Fibroblast of upper back skin (primary cell): ENCODE measurements at regions not wholly inside any gene's neighbourhood (a gene's known extent, or its start where the extent isn't known, plus 50 kb on each side); places are given as distances from the start of the nearest gene placed in this dataset.

Experiments
- DNase-seq: peaks from one replicate; pipeline ENCODE4 v3.0.0-alpha.2; 2013

DNA sequence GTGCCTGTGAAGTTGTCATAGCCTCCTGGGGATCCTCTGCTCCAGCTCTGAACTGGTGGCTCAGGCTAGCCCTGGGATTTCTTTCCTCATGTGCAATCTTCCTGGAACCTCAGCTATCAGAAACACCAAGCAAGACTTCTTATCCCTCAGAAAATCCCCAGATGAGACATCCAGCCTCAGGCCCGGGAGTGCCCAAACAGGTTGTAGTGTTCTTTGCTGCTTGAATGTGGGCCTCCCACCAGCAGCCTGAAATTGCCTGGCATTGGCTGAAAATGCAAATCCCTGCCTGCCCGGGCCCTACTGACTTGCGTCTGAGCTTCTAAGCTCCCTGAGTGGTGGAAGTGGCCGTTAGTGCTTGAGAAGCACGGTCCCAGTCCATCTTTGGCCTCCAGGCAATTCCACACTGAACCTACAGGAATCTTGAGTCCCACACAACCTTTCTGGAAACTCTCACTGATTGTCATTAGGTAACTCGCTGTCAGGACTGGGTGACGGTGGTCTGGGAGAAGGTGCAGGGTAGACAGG is 146.8 kb downstream of the ZBTB18 start:
- no peak for DNase-seq

DNA sequence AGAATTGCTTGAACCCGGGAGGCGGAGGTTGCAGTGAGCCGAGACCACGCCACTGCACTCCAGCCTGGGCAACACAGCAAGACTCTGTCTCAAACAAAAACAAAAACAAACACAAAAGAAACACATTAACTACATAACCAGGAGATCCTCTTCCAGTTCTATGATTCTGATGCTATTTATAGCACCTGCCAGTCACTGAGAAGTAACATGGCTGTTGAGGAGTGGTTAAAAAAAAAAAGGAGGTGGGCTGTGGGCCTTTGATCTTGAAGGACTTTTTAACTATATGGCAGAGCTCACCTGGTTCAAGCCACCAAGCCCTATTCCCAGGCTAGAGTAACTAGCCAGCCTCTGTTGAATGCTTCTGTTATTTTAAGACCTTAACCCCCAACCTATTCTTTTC is 148.8 kb downstream of the ZBTB18 start:
- no peak for DNase-seq

DNA sequence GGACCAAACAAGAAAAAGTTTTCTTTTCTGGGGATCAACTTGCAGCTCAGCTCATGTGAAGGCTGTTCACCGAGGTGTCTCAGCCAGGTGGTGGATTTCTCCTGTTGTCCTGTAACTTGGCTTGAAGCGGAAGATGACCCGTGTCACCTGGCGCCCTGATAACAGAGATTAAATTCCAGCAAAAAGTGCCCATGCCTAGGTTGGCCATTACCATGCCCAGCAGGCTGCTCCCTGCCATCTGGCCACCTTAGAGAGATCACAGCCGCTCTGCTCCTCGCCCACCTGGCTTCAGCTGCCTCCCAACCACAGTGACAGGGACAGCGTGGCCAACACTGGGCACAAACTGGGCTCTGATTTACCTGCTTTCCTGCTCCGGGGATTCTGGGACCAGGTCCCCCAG is 149.5 kb downstream of the ZBTB18 start:
- no peak for DNase-seq

DNA sequence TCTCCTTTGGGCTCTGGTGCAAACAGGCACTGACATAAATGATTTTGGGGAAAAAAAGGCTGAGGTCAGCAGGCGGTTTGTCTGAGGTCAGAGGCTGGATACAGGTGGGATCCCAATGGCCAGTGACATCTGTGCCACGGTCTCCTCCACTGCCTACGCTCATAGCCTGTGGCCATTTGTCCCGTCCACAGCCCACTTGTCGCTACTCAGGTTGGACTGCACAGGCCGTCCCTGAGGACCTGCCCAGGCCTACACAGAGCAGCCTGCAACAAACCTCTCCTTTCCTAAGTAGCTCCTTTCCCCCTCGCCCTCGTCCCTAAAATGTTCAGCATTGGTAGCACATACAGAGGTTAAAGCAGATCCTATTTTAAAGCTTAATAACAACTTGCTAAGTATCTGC is 150.7 kb downstream of the ZBTB18 start:
- no peak for DNase-seq

DNA sequence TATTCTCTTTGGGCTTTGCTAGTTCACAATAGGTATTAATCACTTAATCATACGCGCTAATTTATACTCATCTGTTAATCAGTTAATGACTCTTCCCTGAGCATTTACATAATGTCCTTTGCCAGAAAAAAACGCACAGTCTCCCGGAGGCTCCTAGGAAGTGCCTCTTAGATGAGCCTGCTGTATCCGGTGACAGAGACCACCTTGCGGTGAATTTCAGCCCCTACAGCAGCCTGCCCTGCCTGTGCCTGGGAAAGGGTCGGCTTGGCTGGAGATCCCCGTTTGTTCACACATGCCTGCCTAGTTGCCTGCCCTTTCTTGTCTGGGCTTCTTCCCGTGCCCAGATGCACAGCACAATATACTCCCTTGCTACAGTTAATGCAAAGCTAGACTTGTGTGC is 152.9 kb downstream of the ZBTB18 start:
- no peak for DNase-seq

DNA sequence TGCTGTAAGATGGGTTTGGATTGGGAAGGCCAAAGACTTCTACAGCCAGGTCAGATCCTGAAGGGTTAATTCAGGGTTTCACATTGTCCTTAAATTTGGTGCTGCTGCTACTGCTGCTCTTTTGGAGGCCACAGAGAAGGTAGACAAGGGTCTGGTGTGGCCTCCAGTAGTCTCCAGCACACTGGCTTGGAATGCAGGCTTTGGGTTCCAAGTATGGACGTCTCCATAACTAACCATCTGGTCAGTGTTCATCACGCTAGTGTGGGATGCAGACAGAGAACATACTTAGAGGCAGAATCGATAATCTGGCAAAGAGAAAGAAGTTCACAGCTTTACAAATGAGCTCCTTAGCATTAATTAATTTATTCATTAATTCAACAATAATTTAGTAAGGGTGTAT is 154.1 kb downstream of the ZBTB18 start:
- DNase-seq, result peak; percentile 40

DNA sequence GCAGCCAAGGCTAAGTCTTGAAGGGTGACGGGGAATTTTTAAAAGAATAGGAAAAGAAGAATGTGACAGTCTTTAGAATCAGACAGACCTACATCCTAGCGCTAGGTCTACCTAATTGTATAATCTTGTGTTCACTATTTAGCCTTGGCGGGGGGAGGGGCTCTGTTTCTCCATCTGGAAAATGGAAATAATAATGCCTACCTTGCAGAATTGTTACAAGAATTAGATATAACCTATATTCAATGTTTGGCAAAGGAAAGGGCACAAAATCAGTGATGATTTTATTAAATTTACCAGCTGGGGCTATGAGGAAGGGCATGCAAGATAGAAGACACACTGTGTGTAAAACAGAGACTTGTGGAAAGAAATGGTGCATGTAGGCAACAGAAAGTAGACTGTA is 154.8 kb downstream of the ZBTB18 start:
- no peak for DNase-seq

DNA sequence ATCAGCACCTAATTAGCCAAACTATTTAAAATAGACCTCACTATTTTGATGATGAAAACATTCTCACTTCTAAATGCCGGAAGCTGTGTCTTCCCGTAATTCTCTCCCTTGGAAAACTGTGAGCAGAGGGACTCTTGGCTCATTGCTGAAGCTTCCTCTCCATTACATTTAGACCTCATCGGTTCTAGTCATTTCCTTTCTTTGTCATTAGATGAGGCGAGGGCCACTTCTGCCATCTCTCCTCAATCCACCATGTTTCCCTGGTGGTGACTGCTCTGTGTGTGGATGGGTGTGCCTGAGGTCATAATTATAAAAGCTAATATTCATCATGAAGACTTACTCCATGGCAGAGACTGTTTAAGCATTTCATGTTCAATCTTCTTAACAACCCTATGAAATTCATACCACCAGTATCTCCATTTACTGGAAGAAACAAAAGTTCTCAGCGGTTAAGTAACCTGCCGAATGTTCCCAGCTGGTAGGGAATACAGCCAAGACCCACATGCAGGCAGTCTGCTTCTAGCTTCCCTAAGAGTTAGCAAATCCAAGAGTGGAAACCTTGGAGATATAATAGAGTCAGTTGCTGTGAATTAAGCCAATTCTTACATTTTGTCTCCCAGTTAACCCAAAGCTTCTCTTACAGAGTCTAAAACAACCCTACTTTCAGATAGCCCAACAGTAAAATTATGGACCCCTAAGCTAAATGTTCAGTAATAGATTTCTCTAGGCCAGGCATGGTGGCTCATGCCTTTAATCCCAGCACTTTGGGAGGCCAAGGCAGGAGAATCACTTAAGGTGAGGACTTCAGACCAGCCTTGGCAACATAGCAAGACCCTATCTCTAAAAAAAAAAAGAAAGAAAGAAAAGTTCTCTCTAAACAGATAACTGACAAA is 156.2 kb downstream of the ZBTB18 start:
- DNase-seq, result peak; percentile 43

DNA sequence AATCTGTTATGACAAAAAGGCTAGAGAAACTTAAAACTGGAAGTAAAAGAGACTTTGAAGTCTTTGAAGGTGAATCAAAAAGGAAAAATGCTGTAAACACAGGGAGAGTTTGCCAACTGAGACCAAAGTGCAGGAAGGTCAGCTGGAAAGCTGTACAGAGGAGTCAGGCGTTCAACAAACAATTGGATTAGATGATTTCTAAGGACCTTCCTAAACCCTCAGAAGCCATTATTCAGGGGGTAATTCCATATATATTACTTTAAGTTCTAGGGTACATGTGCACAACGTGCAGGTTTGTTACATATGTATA is 156.8 kb downstream of the ZBTB18 start:
- no peak for DNase-seq

DNA sequence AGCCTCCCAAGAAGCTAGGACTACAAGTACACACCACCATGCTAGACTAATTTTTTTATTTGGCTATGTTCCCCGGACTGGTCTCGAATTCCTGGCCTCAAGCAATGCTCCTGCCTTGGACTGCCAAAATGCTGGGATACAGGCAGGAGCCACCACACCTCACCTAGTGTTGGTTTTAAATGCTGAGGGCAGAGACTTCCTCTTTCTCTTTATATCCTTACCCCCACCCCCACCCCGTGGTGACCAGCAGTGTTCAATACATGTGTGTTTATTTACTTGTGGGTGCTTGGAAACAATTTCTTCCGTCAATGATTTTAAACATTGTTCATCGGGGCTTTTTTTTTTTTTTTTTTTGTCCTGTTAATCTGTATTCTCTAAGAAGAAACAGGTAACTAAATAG is 158.9 kb downstream of the ZBTB18 start:
- no peak for DNase-seq

DNA sequence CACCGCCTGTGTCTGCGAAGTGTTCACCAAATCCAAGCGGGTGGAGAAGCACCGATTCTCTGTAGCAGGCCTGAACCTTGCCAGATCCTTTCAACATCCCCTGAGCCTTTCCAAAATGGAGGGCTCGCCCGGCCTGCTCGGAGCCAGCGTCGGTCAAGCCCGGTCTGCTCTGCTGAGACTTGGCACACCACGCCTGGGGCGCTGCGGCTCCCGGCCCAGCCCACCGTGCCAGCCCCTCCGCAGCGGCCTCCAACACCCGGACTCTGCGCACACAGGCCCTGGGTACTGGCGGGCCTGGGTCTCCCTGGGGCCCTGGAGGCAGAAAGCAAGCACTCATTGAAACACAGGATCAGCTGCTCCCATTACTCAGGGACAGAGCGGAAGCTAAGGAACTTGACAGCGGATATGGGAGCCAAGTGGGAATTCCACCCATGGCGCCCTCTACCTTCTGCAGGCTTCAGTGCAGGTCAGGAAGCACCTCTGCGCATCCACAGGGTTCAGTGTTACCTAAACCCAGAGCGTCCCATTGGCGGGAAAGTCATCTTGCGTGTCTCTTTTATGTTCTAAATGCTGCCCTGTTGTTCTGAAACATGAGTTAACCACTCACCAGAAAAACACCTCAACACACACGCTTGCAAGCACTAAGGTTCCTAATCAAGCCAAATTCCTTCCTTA is 159.9 kb downstream of the ZBTB18 start:
- DNase-seq, result no peak

DNA sequence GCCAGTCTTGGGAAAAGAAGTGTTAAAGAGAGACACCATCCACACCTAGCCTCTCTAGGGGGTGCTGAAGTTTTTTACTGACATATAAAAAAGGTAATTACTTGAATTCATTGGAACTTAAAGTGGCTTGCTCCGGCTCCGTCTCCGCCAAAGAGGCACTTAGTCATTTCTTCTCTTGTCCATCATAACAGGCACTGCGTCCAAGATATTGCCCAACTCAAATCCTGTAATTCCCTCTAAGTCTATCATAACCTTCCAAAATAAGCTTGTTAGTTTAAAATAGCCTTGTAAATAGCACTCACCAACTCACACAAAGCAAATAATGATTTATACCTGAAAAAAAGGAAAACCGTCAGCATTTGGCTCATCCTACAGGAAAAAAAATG is 160.5 kb downstream of the ZBTB18 start:
- DNase-seq, result peak; percentile 57

DNA sequence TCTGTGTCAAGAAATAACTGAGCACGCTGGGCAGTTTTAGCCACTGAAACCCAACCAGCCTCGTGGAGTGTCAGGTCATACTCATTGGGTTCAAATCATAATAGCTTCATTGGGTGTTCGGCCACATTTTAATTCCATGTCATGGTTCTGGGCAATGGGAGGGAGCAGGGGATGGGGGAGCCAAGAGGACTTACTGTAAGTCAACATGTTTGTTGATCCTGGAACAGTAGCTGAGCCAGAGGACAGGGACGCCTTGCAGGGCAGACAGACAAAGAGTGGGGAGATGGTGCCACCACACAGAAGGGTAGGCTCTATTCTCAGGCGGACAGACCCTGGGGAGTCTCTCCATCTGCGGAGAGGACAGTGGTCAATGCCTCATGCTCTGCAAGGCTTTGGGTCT is 161.1 kb downstream of the ZBTB18 start:
- DNase-seq, result no peak

DNA sequence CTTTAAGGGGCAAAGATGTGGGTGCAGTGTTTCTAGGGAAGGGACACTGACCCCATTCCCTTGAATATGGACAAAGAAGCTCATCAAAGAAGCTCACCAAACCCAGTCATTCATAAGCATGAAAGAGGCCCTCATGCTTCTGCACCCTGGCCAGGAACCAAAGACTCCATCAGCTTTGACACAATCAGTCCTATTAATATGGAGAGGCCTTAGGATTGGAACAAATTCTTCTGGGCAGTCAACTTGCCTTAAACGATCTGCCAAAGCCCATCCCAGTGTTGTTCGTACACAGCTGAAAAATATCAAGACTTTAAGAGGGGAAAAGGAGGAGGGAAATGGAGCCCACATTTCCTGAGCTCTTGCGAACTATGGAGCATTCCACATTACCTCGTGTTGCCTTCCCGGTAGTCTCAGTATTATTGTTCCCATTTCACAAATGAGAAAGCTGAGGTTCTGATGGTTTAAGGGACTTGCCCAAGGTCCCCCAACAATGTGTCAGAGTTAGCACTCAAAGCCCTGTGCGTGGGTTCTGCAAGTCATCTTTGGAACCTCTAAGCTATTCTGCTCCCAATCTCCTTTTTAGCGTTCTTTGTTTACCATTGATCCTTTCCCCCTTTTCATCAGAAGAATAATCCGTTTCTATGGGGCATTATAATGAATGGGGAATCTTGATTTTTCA is 161.9 kb downstream of the ZBTB18 start:
- no peak for DNase-seq

DNA sequence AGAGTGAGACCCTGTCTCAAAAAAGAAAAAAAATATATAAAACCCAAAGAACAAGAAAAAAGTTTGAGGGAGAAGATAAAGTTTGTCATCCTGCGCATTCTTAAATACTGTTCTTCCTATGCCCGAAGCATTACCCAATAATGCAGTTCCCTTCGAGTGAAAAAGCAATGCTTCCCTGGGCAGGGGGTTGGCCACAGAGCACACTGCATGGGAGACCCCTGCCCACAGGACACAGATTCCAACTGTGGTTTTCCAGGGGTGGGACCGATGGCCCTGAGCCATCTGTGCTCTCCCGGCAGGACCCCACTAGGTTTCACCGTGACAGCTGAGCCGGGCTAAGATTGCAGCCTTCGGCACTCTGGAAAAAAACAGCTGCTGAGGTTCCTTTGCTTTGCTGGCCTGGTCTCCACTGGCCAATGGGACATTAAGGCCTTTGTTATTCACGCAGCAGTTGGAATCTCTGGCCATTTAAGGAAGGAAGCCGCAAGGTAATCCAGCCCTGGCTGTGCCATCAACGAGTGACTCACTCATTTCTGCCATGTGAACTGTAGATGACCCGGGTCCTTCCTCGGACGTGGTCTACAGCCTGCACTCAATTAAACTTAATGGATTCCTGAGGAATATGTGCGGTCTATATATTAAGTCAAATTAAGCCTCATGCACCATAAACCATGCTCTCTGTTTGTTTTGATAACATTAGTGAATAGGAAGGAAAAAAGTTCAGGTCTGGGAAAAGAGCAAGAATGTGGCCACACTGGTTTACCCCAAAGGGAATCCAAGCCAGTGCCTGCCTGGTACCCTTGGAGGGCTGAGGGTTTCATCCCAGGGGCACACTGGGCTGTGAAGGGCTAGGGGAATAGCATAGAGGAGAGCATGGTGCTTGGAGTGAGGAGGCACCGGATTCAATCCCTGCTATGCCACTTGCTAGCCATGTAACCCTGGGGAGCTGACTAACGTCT is 163.2 kb downstream of the ZBTB18 start:
- peak; percentile 99 for DNase-seq

DNA sequence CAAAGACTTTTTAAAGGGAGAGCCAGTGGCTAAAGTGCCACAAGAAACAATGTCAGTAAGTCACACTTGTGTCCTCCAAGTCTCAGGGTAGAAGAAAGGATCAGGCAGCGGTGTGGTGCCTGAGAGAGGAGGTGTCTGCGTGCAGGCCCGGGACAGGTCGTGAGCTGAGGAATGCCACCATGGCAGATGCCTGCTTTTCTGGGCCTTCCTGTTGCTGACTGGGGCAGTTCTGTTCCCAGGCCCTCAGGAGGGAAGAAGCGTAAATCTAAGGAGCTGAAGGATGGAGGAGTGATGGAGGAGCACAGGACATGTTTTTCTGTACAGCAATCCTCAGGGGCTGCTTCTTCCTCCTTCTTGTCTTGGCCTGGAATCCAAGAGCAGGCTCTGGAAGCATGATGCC is 165.8 kb downstream of the ZBTB18 start:
- no peak for DNase-seq

DNA sequence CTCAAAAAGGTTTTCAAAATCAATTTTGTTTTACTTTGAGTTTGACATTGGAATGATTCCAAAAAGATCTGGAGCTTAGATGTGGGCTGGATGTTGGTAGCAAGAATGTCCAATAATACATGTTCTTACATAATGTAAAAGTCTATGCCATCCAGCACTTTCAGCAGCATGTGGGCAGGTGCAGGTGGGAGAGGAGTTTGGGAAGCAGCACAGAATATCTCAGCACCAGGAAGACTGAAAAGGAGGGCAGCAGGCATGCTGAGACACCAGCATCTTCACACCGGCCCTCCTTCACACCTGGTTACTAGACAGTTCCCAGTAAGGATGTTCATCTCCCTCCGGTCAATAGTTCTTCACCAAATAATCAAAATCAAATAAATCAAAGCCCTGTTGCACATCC is 166.6 kb downstream of the ZBTB18 start:
- DNase-seq, result no peak

DNA sequence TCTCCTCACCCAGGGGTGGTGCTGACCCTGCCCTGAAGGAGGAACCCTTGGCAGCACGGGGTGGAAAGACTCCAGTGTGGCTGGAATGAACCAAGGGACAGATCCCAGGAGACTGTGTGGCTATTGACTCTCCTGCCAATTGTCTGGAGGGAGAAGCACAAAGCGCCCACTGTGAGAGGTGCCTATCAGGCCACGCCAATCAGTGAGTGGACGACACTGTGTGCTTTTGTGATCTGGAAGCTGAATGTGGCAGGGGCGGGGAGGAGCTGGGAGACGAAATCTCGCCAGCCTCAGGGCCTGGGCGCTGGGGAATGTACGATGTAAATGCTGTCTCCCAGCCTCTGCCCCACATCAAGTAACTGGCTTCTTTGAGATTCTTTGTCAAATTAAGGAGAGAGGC is 167.1 kb downstream of the ZBTB18 start:
- no peak for DNase-seq

DNA sequence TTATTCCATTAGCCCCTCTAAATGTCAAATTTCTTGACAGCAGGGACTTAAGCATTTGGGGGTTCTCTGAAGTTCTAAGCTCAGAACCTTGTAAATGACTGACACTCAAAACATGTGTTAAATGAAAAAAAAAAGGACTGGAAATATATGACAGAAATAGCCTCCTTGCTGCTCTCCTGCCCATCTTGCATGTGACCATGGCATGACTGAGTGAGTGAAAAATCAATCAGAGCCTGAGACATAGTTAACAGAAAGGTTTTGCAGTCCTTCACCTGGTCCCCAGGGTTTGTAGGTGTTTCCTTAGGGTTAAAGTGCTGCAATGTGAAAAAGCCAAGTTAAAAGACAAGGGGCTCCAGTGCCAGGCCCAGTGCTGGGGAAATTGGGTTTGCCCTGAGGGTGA is 168.1 kb downstream of the ZBTB18 start:
- DNase-seq, result no peak

DNA sequence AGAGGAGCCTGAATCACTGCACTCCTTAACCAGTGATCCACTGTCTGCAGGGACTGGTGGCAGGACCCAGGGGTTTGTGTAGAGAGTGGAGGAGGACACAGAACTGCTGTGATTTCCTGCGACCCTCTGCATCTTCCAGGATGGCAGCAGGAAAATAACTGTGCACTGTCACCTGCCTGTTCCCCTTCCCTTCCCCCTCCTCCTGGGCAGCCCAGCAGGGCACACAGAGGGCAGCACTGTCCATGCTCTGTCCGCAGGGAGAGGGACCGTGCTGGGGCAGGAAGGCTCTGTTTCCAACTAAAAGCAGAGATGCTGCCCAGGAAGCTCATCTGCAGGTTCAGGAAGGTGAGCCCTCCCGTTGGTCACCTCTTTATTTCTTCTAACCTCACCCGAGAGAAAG is 168.7 kb downstream of the ZBTB18 start:
- no peak for DNase-seq

DNA sequence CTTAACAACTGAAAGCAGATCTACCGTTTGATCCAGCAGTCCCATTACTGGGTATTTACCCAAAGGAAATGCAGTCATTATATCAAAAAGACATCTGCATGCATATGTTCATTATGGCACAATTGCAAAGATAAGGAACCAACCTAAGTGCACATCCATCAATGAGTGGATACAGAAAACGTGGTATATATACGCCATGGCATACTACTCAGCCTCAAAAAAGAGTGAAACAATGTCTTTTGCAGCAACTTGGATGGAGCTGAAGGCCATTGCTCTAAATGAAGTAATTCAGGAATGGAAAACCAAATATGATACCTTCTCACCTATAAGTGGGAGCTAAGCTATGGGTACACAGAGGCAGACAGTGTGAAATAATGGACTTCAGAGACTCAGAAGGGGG is 169.3 kb downstream of the ZBTB18 start:
- DNase-seq, result no peak

DNA sequence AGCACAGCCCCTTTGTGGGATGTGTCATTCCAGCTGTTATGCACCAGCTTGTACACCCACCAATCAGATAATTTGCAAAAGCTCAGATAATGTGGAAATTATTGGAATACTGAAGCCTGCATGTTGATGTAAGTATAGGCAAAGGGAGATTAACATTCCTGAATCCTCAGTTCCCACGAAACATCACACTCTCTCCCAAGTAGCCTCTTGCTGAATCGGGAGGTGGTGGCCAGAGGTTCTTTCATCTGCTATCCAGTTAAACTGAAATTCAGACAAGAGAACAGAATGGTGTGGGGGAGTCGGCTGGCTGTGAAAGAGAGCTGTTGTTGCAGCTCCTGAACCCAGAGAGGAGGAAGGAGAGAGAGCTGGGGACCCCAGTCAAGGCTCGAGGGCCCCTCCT is 170.9 kb downstream of the ZBTB18 start:
- peak; percentile 34 for DNase-seq
